CD14-positive monocyte (primary cell): ENCODE measurements at regions not wholly inside any gene's neighbourhood (a gene's known extent, or its start where the extent isn't known, plus 50 kb on each side); places are given as distances from the start of the nearest gene placed in this dataset.

Experiments used
- DNase-seq, 3 donors: peaks; one replicate each; pipeline ENCODE4 v3.0.0-alpha.2; 2011 to 2022
- H2AFZ ChIP-seq: 2 replicates; pipeline ENCODE4 v1.6.0; 2012; ENCODE audit warnings: mild to moderate bottlenecking, low read depth, low read length, inconsistent platforms; ENCODE audit not compliant: insufficient read depth, poor library complexity, severe bottlenecking
- H3K27ac ChIP-seq, 2 donors: 1 replicate in 1 of 2; 2 replicates in 1 of 2; pipeline ENCODE4 v1.5.1; 2012 to 2013; ENCODE audit warnings: low read length in 2 of 2, control low read depth in 1 of 2, inconsistent platforms in 1 of 2, low read depth in 1 of 2, mild to moderate bottlenecking in 1 of 2
- H3K27me3 ChIP-seq, 2 donors: one replicate each; pipeline versions ENCODE4 v1.6.0 to v1.6.1; 2011 to 2013; ENCODE audit warnings: low read length in 2 of 2; ENCODE audit not compliant: control insufficient read depth in 2 of 2, insufficient read depth in 2 of 2
- H3K36me3 ChIP-seq, 2 donors: replicated peaks in 1 of 2; 1 replicate in 1 of 2; 2 replicates in 1 of 2; pipeline versions ENCODE4 v1.5.1 to v1.6.1; 2012 to 2013; ENCODE audit warnings: low read length in 2 of 2, control low read depth in 1 of 2, inconsistent platforms in 1 of 2, mild to moderate bottlenecking in 1 of 2; ENCODE audit not compliant: insufficient read depth in 2 of 2, control insufficient read depth in 1 of 2
- H3K4me1 ChIP-seq, 2 donors: 1 replicate in 1 of 2; 2 replicates in 1 of 2; pipeline versions ENCODE4 v1.5.1 to v1.6.1; 2012 to 2013; ENCODE audit warnings: low read length in 2 of 2, control low read depth in 1 of 2, inconsistent platforms in 1 of 2, mild to moderate bottlenecking in 1 of 2, moderate library complexity in 1 of 2; ENCODE audit not compliant: insufficient read depth in 2 of 2, control insufficient read depth in 1 of 2
- H3K4me2 ChIP-seq: replicated peaks from 2 replicates; pipeline ENCODE3; 2012; ENCODE audit warnings: low read length, moderate library complexity, mild to moderate bottlenecking; ENCODE audit not compliant: poor library complexity, severe bottlenecking; ENCODE audit errors: extremely low read depth
- H3K4me3 ChIP-seq, 3 experiments: fragments of 200-600 bp in 1 of 3; sonication (generic) in 1 of 3; replicated peaks in 1 of 3; 1 replicate in 2 of 3; 2 replicates in 1 of 3; pipeline ENCODE4 v1.5.1; 2011 to 2013; ENCODE audit warnings: low read length in 3 of 3, mild to moderate bottlenecking in 3 of 3, control low read depth in 2 of 3, low read depth in 2 of 3, inconsistent platforms in 1 of 3, moderate library complexity in 1 of 3
- H3K79me2 ChIP-seq: 2 replicates; pipeline ENCODE4 v1.6.0; 2012; ENCODE audit warnings: mild to moderate bottlenecking, control low read depth, inconsistent platforms, low read length, moderate library complexity; ENCODE audit not compliant: insufficient read depth
- H3K9ac ChIP-seq: 2 replicates; pipeline ENCODE4 v1.6.0; 2017; ENCODE audit warnings: low read length, mild to moderate bottlenecking; ENCODE audit not compliant: insufficient read depth, poor library complexity, severe bottlenecking
- H3K9me3 ChIP-seq, 2 donors: replicated peaks in 1 of 2; 1 replicate in 1 of 2; 2 replicates in 1 of 2; pipeline versions ENCODE4 v1.5.1 to v1.6.1; 2012 to 2013; ENCODE audit warnings: low read length in 2 of 2, control low read depth in 1 of 2; ENCODE audit not compliant: control insufficient read depth in 1 of 2, insufficient read depth in 1 of 2
- H4K20me1 ChIP-seq: 2 replicates; pipeline ENCODE4 v1.6.0; 2012; ENCODE audit warnings: mild to moderate bottlenecking, low read length, control low read depth, moderate library complexity; ENCODE audit not compliant: insufficient read depth
- H3K27ac Mint-ChIP-seq, 7 donors: one replicate each; pipeline ENCODE4 v1.8.0; 2020; ENCODE audit warnings: mild to moderate bottlenecking in 7 of 7, mixed read lengths in 7 of 7, moderate library complexity in 6 of 7, inconsistent platforms in 2 of 7
- H3K27me3 Mint-ChIP-seq, 3 donors: one replicate each; pipeline ENCODE4 v1.8.0; 2021 to 2022; ENCODE audit warnings: low read depth in 3 of 3, mild to moderate bottlenecking in 3 of 3, mixed read lengths in 3 of 3, moderate library complexity in 3 of 3, inconsistent platforms in 1 of 3
- H3K36me3 Mint-ChIP-seq, 2 donors: one replicate each; pipeline ENCODE4 v1.8.0; 2020; ENCODE audit warnings: mixed read lengths in 2 of 2, inconsistent platforms in 1 of 2, mild to moderate bottlenecking in 1 of 2
- H3K4me1 Mint-ChIP-seq: one replicate; pipeline ENCODE4 v1.8.0; 2020; ENCODE audit warnings: mild to moderate bottlenecking, mixed read lengths
- H3K4me3 Mint-ChIP-seq, 2 donors: one replicate each; pipeline ENCODE4 v1.8.0; 2020; ENCODE audit warnings: mild to moderate bottlenecking in 2 of 2, mixed read lengths in 2 of 2, moderate library complexity in 1 of 2
- H3K9me3 Mint-ChIP-seq, 7 donors: one replicate each; pipeline ENCODE4 v1.8.0; 2020 to 2022; ENCODE audit warnings: mixed read lengths in 7 of 7, mild to moderate bottlenecking in 6 of 7, moderate library complexity in 6 of 7, inconsistent platforms in 2 of 7
- WGBS: methylation state at CpG from one replicate; pipeline ENCODE4 v1.1.5; 2013; ENCODE audit warnings: missing lambda C conversion rate; ENCODE audit not compliant: insufficient coverage; 5-methylcytosine and 5-hydroxymethylcytosine counted together
- intact Hi-C, 2 donors: fragments of 100-400 bp; cut with micrococcal nuclease; formaldehyde crosslinking; loops; one replicate each; pipeline versions ENCODE4 v1.15.0 to v1.15.1; 2023
- TF ChIP-seq, protein P1 (sequence below): fragments of 200-600 bp; IDR thresholded peaks from one replicate; pipeline ENCODE4 v1.8.0; 2022; ENCODE audit warnings: antibody characterized with exemption, mild to moderate bottlenecking

GRCh38 chr16:59686405-59686804, 952.3 kb upstream of the GOT2 start:
- Mint-ChIP-seq H3K9me3 (peaks cover 0 to 15% (median 7%) of the 10 kb centered on the region in 7 donors), H3K4me3 (no peak overlapping the region), H3K27ac (no peak overlapping the region), H3K36me3 (no peaks in the 10 kb centered on the region), H3K27me3 (no peaks in the 10 kb centered on the region), H3K4me1 (no peaks in the 10 kb centered on the region)
- Histone ChIP-seq H3K9me3 (peaks cover 5 to 9% of the 10 kb centered on the region in 2 donors), H3K36me3 (no peaks in the 10 kb centered on the region), H3K9ac (no peak overlapping the region), H3K27me3 (no peaks in the 10 kb centered on the region), H3K79me2 (no peaks in the 10 kb centered on the region), H3K4me2 (no peak overlapping the region), H4K20me1 (no peaks in the 10 kb centered on the region), H3K4me1 (no peaks in the 10 kb centered on the region), H3K4me3 (no peak overlapping the region), H2AFZ (no peak overlapping the region), H3K27ac (no peak overlapping the region)
- DNase-seq = no peak
- TF ChIP-seq, protein P1, sequence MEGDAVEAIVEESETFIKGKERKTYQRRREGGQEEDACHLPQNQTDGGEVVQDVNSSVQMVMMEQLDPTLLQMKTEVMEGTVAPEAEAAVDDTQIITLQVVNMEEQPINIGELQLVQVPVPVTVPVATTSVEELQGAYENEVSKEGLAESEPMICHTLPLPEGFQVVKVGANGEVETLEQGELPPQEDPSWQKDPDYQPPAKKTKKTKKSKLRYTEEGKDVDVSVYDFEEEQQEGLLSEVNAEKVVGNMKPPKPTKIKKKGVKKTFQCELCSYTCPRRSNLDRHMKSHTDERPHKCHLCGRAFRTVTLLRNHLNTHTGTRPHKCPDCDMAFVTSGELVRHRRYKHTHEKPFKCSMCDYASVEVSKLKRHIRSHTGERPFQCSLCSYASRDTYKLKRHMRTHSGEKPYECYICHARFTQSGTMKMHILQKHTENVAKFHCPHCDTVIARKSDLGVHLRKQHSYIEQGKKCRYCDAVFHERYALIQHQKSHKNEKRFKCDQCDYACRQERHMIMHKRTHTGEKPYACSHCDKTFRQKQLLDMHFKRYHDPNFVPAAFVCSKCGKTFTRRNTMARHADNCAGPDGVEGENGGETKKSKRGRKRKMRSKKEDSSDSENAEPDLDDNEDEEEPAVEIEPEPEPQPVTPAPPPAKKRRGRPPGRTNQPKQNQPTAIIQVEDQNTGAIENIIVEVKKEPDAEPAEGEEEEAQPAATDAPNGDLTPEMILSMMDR = no peak
- intact Hi-C loops = no loop called here
- 64% methylated on average over 2 of the region's 2 CpGs for WGBS

GRCh38 chr16:59684911-59685310, 950.8 kb upstream of the GOT2 start:
- Histone ChIP-seq H3K9me3 (peaks cover 5 to 9% of the 10 kb centered on the region in 2 donors), H3K4me2 (no peak overlapping the region), H2AFZ (no peak overlapping the region), H3K4me3 (no peak overlapping the region), H3K9ac (no peak overlapping the region), H3K36me3 (no peaks in the 10 kb centered on the region), H3K79me2 (no peaks in the 10 kb centered on the region), H3K27me3 (no peaks in the 10 kb centered on the region), H4K20me1 (no peaks in the 10 kb centered on the region), H3K27ac (no peak overlapping the region), H3K4me1 (no peaks in the 10 kb centered on the region)
- H3K9me3 Mint-ChIP-seq = peaks cover 0 to 17% (median 6%) of the 10 kb centered on the region in 7 donors
- H3K27me3 Mint-ChIP-seq = peaks cover 0 to 1% (median 0%) of the 10 kb centered on the region in 3 donors
- H3K36me3 Mint-ChIP-seq = no peaks in the 10 kb centered on the region
- DNase-seq = no peak
- no peak overlapping the region for H3K27ac Mint-ChIP-seq
- H3K4me3 Mint-ChIP-seq = no peak overlapping the region
- intact Hi-C loops = no loop called here
- H3K4me1 Mint-ChIP-seq = no peaks in the 10 kb centered on the region
- TF ChIP-seq, protein P1 = no peak
